Loucy (cell line): ENCODE measurements at regions not wholly inside any gene's neighbourhood (a gene's known extent, or its start where the extent isn't known, plus 50 kb on each side); places are given as distances from the start of the nearest gene placed in this dataset.

Source experiments
- CTCF ChIP-seq: fragments of 200-600 bp; sonication (generic); conservative IDR thresholded peaks from 2 replicates; pipeline ENCODE4 v1.5.1; 2014; ENCODE audit warnings: mild to moderate bottlenecking, antibody characterized with exemption, low read length
- EZH2phosphoT487 ChIP-seq: fragments of 200-600 bp; IDR thresholded peaks from 2 replicates; pipeline ENCODE4 v1.6.1; 2018; ENCODE audit warnings: antibody characterized with exemption, mild to moderate bottlenecking, moderate library complexity, borderline replicate concordance

GRCh38 chr4:43855283-43855682 is 593.3 kb downstream of the KCTD8 start:
- TF ChIP-seq CTCF: no peak
- no peak for TF ChIP-seq EZH2phosphoT487
